ENCODE measurements at regions not wholly inside any gene's neighbourhood (a gene's known extent, or its start where the extent isn't known, plus 50 kb on each side); places are given as distances from the start of the nearest gene placed in this dataset.

- TF ChIP-seq USF2 (IDR thresholded peaks at IDR 0.05; ENCODE audit: low read length) (no peak), CTCF (IDR thresholded peaks at IDR 0.05; ENCODE audit: control extremely low read depth in 1 of 3, insufficient read depth in 1 of 3, low read depth in 1 of 3, low read length in 3 of 3) (no peak), MAX (IDR thresholded peaks at IDR 0.05) (no peak), EZH2 (IDR thresholded peaks at IDR 0.05; ENCODE audit: low read depth, low read length, severe bottlenecking) (no peak), EP300 (IDR thresholded peaks at IDR 0.05; ENCODE audit: borderline replicate concordance in 1 of 2, low read depth in 2 of 2, low read length in 2 of 2) (no peak), ASH2L (IDR thresholded peaks at IDR 0.05; ENCODE audit: low read length) (no peak), NRF1 (IDR thresholded peaks at IDR 0.05; ENCODE audit: low read depth, low read length) (no peak)
Measured at GRCh38 chr1:17935230-17935629, 172.4 kb upstream of the IGSF21 start.
